ENCODE measurements at regions not wholly inside any gene's neighbourhood (a gene's known extent, or its start where the extent isn't known, plus 50 kb on each side); places are given as distances from the start of the nearest gene placed in this dataset.

DNA sequence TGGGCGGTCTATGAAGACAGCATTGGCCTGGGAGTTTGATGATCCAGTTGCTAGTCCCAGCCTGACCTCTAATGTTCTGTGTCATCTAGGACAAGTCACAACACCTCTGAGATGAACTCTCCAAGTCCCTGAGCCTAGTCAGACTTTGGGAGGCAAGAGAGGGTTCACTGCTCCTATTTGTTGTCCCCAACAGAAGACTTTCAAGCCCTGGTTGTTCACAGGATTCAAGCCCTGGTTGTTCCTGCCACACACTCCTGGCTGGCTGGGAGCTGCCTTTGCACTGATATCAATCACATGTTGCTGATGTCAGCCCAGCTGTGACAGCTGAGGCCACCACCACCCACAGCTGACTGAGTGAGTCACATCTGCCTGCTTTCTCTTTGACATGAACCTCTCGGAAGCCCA, 253.2 kb upstream of the RASGEF1B start:
- no peak for TF ChIP-seq POLR2AphosphoS5 (IDR thresholded peaks at IDR 0.05)
- TF ChIP-seq POLR2A (IDR thresholded peaks at IDR 0.05), result no peak
- TF ChIP-seq, protein P1, sequence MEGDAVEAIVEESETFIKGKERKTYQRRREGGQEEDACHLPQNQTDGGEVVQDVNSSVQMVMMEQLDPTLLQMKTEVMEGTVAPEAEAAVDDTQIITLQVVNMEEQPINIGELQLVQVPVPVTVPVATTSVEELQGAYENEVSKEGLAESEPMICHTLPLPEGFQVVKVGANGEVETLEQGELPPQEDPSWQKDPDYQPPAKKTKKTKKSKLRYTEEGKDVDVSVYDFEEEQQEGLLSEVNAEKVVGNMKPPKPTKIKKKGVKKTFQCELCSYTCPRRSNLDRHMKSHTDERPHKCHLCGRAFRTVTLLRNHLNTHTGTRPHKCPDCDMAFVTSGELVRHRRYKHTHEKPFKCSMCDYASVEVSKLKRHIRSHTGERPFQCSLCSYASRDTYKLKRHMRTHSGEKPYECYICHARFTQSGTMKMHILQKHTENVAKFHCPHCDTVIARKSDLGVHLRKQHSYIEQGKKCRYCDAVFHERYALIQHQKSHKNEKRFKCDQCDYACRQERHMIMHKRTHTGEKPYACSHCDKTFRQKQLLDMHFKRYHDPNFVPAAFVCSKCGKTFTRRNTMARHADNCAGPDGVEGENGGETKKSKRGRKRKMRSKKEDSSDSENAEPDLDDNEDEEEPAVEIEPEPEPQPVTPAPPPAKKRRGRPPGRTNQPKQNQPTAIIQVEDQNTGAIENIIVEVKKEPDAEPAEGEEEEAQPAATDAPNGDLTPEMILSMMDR (IDR thresholded peaks at IDR 0.05), result no peak

Measured in transverse colon (tissue), 4 donors.